Left ventricle myocardium superior (tissue), 1 donor: ENCODE measurements at regions not wholly inside any gene's neighbourhood (a gene's known extent, or its start where the extent isn't known, plus 50 kb on each side); places are given as distances from the start of the nearest gene placed in this dataset.

Experiments
- ATAC-seq: fragments of 200-7000 bp; cut with Tn5 transposase; one replicate; pipeline ENCODE4 v1.9.1; 2020; ENCODE audit warnings: mild to moderate bottlenecking, moderate library complexity
- DNase-seq: peaks from one replicate; pipeline ENCODE4 v3.0.0-alpha.2; 2020
- intact Hi-C: fragments of 100-400 bp; cut with micrococcal nuclease; formaldehyde crosslinking; loops from one replicate; pipeline ENCODE4 v1.11.0; 2022
- donor health status: DM: no; HTN: yes; CAD: no; lungs with severe emphysema.

DNA sequence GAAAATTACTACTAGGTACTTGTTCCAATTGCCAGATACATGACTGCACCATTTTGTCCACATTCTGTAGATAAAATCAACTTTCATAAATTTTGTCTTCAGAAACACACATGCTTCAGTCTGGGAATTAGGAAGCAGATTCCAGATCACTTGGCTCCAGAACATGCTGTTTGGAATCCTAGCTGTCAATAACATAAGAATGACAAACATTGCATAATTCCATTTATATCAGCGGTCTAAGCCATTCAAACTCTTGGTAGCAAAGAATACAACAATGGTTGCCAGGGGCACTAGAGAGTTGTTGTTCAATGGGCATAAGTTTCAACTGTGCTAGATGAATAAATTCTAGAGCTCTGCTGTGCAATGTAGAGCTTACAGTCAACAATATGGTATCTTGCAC, 1112.1 kb upstream of the AGA start:
- ATAC-seq (no peak), DNase-seq (no peak)
- intact Hi-C loops, result no loop called here

DNA sequence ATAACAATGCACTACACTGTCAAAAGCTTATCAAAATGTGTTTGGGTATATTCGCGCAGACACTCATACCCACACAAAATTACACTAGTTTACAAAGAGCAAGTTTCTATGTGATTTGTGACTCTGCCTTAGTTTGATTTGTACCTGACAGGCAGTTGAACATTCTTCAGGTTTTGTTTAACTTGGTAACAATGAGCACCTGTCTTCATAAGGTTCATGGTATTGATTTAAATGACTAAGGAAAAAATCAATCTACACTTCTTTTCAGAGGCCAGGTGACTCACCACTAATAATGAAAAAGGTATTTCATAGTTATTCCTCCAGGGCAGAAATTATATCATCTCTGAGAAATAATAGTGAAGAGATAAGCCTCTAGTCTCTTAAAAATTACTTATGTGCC, 1114.6 kb upstream of the AGA start:
- intact Hi-C loops, result no loop called here
- no peak for DNase-seq
- ATAC-seq, result no peak

DNA sequence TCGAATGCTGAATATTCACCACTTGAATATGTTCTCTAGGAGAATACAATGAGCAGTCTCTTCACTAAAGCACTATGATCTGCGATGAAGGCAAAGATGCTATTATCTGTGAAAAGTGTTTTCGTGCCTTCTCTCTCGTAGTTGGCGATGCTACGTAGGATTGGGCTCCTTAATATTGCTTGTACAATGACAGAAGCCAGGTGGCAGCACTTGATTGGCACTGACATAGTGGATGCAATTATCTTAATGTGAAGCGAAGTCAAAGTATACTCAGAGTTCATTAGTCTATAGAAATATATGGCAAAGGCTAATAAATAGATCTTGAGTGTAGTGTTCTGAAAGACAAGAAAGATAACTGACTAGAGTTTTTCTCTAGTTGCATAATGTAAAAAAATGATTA, 1135.7 kb upstream of the AGA start:
- no peak for ATAC-seq
- intact Hi-C loops, result no loop called here
- no peak for DNase-seq

DNA sequence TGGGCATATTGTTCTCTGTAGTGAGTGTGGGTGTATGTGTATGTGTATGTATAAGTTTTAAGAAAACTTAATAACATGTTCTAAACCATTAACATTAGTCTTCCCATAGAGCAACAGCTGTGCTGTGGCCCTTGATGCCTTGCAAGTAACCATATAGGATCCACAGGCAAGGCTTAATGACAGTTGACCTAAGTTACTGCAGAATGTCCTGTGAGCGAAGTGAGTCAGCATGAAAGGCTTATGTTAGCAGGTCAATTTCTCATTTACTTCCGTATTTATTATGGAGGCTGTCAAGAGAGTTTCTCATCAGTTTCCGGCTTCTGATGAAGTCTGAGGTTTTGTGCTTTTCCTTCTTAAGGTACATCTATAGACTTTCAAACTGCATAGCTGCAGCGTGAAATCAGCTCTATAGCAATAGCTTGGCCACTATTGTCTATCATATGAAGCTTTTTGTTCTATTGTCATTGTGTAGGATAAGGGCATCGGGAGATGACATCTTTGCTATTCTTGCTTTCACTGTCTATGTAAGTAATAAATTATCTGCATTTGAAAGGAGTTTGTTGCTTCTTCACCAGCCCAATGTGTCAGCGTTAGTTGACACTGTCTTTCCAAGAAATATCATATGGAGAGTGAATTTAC, 1153.4 kb upstream of the AGA start:
- intact Hi-C loops, result no loop called here
- DNase-seq (no peak), ATAC-seq (no peak)

DNA sequence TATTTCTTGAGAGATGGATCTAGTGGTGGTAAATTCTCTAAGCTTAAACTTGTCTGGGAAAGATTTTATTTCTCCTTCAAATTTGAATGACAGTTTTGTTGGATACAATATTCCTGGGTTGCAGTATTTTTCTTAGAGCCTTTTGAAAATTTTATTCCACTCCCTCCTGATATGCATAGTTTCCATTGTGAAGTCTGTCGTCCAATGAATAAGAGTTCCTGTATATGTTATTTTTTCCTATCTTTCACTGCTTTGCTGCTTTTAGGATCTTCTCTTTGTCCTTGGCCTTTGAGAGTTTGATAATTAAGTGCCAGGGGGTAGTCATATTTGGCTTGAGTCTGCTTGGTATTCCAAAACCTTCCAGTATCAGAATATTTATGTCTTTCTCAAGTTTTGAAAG, 1156.4 kb upstream of the AGA start:
- no peak for DNase-seq
- intact Hi-C loops, result no loop called here
- ATAC-seq, result no peak

DNA sequence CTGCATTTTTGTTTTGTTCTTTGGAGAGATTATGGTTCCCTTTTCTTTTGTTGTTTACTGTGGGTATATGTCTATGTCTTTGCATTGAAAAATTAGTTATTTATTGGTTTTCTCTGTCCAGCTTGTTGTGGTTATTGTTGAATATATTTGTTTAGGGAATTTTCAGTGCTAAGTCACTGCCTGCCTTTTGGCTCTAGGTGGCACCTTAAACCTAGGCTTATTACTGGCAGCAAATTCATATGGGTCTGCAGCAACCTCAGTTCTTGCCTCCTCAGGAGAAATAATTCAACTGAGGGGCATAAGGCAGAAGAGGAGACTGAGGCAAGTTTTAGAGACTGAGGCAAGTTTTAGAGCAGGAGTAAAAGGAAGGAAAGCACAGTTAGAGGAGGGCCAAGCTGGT, 1157.3 kb upstream of the AGA start:
- intact Hi-C loops, result no loop called here
- DNase-seq (no peak), ATAC-seq (no peak)

DNA sequence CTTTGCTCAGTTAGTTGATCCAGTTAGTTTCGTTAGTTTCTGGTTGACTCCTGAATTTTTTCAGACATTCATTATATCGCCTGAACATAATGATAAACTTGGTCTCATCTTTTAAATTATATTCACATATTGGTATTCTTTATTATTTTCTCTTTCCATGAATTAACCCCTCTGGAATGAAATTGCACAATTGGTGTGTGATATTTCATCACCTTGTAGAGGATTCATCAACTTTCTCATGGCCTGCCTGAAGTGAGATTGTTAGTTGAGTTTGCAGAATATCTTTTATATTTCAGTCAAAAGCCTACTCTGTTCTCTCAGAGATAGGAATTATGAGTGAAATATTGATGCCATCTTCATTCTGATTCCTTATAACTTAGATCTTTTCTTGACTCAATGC, 1160.6 kb upstream of the AGA start:
- ATAC-seq (no peak), DNase-seq (no peak)
- intact Hi-C loops, result no loop called here

DNA sequence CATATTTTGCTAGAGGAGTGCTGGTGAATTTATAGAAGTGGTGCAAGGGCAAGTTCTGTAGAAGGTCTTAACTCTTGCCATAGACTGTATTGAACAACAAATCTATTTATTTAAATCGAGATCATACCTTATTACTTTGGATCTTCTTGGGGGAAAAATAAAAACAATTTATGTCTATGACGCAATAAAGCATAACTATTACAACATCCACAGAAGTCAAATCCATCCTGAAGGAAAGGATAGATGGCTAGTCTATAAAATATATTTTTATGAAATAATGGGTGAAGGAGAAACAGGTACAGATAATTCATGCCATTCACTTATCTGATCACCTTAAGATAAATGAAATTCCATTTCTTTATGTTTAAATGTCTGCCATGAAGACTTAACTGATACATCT, 1168.8 kb upstream of the AGA start:
- intact Hi-C loops, result no loop called here
- DNase-seq (no peak), ATAC-seq (no peak)

DNA sequence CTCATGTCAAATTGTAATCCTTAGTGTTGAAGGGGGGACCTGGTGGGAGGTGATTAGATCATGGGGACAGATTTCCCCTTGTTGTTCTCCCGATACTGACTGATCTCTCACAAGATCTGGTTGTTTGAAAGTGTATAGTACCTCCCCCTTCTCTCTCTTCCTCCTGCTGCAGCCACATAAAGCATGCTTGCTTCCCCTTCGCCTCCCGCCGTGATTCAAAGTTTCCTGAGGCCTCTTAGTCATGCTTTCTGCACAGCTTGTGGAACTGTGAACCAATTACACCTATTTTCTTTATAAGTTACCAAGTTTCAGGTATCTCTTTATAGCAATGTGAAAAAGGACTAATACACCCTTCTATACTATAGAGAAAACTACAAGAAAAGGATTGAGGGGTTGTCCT, 1170.5 kb upstream of the AGA start:
- intact Hi-C loops, result no loop called here
- DNase-seq, result no peak
- ATAC-seq, result no peak

DNA sequence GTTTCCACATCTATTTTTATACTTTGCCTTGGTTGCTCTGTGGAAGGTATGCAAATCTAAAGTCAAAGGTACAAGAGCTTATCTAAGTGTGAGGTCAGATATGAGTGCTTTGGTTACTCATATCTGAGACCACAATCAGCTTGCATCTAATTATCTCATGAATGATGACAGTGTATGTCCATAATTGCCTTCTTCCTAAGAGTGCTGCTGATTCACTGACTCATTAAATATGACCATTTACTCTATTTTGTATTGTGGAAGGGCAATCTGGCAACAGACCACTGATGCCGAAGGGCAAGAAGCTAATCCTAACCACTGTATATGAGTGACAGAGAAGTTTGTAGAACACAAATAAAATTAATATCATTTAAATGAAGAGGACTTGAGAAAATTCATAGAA, 1190.2 kb upstream of the AGA start:
- ATAC-seq (no peak), DNase-seq (no peak)
- intact Hi-C loops, result no loop called here

DNA sequence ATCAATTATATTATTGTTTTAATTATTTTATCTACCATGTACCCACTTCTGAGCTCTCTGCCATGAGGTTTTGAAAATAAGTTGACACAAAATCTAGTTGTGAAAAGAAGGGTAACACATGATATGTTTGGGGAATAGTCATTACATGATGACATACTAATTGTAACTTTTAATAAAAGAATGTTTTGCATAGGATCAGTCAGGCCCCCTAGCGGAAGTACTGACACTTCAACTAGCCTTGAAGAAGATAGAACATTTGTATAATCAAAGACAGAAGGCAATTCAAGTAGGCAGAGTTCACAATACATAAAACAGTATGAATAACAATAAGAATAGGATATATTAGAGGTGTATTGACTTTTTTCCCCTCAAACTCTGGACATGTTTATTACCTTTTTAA, 1191.0 kb upstream of the AGA start:
- DNase-seq (no peak), ATAC-seq (no peak)
- intact Hi-C loops, result no loop called here

DNA sequence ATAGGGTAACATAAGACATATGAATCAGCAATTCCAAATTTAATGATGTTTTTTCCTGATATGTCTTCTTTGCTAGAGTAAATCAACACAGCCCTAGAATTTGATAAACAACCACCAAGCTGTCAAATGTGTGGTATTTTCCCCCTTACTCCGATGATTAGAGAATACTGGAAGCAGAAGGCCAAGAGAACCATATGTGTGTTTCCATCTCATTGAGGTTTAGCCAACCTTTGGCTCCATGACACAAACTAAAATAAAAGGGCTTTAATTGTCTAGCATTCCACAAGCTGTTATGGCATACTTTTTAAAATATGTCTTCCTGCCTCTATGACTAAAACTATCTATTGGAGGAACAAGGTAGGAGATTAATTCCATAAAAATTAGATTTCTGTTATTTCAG, 1222.4 kb upstream of the AGA start:
- ATAC-seq, result no peak
- intact Hi-C loops, result no loop called here
- no peak for DNase-seq

DNA sequence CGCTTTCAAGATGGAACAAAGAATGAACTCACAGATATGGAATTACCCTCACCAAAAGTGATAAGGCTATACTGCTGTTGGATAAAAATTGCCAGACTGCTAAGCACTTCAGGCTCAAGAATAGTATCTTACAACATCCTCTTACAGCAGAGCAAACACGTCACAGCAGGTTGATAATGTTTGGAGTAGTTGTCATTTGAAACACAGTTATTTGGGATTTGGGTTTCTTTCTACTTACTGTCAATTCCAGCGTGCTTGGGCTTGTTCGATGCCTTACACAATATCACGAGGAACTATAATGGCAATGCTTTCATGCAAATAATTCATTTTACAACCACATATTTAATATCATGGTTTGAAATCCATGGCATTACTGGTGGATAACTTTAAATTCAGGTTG, 1223.7 kb upstream of the AGA start:
- intact Hi-C loops, result no loop called here
- DNase-seq (no peak), ATAC-seq (no peak)

DNA sequence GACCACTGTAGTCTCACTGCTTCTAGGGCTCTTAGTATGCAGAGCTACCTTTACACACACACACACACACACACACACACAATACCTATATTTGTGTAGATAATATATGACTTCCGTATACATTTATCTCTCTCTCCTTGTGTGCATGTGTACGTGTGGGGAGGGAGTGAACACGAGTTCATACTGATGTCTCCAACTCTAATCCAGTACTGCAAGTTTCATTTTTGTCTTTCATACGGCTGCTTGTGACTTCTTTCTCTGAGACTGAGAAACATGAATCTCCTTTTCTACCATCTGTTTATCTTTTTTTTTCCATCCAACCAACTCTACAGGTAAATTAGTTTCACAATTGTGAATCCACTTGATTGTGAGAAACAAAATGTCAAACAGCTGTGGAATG, 1229.5 kb upstream of the AGA start:
- DNase-seq (no peak), ATAC-seq (no peak)
- intact Hi-C loops, result no loop called here

DNA sequence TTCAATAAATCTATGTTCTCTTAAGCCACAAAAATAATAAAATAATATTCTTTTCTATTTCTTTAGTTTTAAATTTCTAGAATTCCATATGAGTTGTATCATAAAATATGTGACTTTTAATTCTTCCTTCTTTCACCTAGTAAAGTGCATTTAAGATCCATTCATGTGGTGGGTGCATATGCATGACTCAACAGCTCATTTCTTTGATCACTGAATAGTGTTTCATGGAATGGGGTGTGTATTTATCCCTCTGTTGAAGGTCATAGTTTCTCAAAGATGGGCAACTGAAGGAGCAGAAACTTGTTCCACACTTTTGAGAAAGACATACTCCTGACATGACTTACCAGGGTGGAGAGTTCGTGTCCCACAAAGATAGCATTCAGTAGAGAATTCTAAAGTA, 1230.3 kb upstream of the AGA start:
- no peak for ATAC-seq
- intact Hi-C loops, result no loop called here
- DNase-seq, result no peak

DNA sequence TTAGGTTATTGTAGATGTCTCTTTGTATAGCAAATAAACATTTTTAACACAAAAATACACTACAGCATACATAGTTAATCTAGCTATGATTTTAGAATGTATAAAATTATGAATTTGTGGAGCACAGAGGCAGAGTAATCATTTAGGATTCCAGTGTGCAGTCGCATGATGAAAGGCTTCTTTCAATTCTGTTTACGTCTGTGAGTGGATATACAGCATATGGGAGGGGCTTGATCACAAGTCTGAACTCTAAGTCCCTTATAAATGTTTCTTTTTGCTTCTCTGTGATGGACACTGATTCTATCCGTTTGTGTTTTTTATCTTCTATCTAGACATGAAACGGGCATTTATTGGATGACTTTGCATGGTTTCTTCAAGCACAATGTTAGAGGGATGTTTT, 1239.6 kb upstream of the AGA start:
- DNase-seq (no peak), ATAC-seq (no peak)
- intact Hi-C loops, result no loop called here

DNA sequence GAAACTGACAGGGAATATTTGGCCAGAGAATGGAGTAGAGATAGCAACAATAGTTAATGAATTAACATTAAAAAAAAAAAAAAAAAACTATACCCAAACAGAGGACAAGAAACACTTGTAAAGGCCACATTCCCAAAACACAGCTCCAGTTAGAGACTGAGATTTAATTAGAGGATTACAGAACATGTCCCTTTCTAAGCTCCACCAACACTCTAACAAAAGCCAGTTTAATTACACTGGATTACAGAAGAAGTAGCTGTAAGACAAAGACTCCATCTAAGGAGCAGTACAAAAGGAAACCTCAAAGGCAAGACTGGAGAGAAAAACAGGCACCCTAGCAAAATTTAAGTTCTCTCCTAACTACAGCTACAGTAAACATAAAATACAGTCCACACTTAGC, 1247.7 kb upstream of the AGA start:
- ATAC-seq, result no peak
- intact Hi-C loops, result no loop called here
- DNase-seq, result no peak

DNA sequence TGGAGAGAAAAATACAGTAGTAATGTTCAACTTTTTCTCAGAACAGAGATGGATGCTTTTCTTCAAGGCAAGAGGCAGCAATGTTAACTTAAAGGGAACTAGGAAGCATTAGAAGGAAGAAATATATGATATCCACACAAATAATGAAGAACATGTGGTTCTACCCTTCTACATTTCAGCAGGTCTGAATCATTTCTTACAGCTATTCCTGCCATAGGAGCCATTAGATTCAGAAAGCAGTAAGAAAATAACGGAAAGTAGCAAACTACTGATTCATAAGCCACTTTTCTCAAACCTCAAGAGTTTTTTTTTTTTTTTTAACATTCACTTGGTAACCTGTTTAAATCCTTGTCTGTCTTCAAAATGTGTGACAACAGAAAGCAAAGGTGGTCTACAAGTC, 1251.6 kb upstream of the AGA start:
- intact Hi-C loops, result no loop called here
- DNase-seq, result no peak
- ATAC-seq, result no peak

DNA sequence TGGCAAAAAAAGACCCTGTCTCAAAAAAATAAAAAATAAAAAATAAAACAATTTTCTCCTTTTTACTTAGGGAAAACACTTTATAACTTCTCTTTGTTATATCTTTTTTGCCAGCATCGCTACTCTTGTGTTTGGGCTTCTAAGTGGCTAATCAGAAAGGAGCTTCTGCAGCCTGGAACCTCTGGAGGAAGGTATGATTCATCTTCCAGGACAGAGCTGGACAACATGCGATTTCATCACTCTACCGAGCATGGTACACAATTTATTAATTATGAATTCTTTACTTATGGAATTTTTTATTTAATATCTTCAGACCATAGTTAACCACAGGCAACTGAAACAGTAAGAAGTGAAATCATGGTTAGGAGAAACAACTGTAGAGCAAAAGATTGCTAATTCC, 1254.3 kb upstream of the AGA start:
- DNase-seq, result no peak
- no peak for ATAC-seq
- intact Hi-C loops, result no loop called here

DNA sequence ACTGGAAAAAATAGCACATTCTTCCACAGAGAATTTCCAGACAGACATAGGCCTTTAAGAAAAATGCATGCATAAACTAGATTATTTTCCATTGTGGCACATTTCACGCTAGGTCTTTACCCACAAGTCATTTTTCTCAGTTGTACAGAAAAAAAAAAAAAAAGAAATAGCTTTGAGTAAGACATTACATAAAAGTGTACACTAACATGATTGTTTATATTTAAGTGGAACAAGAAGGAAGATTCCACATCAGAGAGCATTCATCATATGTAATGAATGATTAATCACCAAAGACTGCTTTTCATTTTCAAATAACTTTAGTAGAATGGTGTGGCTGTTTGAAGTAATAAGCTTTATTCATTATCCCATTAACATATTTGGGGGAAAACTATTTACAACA, 1270.2 kb upstream of the AGA start:
- DNase-seq, result no peak
- intact Hi-C loops, result no loop called here
- ATAC-seq, result no peak

DNA sequence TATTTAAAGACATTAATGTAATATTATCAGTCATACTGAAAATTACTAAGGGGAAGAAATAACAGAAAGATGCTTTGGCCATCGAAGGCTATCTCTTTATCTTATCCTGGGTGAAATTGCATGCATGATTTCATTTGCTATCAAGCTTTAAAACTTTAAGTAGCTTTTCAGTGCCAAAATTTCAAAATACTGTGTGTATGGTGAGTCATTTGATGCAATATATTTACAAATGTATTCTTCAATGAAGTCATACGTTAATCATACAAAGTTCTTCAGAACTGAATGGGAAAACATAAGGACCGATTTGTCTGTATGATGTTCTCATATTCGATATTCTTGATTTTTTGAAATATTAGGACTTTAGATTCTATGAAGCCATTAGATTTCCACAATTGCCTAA, 1295.8 kb upstream of the AGA start:
- ATAC-seq, result no peak
- no peak for DNase-seq
- intact Hi-C loops, result no loop called here

DNA sequence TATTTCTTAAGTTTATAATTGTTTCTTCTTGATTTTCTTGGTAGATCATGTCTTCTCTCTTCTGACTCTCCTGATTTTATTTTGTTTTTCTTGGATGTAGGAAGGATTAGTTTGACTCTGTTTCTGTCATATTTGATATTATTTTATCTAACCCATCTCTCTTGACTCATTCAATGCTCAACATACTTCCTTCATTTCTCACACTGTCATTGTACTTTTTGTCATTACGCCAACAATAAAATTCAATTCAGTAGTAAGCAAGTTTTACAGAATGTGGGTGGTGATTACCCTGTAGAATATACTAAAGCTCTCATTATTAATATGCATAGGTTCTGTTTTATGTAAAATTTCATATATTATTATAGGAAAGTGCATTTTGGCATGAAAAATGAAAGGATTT, 1303.0 kb upstream of the AGA start:
- intact Hi-C loops, result no loop called here
- ATAC-seq (no peak), DNase-seq (no peak)
